HG02938 (cell line): ENCODE measurements at regions not wholly inside any gene's neighbourhood (a gene's known extent, or its start where the extent isn't known, plus 50 kb on each side); places are given as distances from the start of the nearest gene placed in this dataset.
"Not testable (repeated sequence)": the region's sequence is repeated elsewhere in the genome, so short reads cannot be mapped to it uniquely, and the experiment has no call there.

ENCODE experiments used
- ATAC-seq: cut with Tn5 transposase; IDR thresholded peaks from one replicate; pipeline ENCODE4 v1.9.1; 2021; ENCODE audit warnings: mild to moderate bottlenecking, moderate library complexity; ENCODE audit not compliant: unreplicated experiment

DNA sequence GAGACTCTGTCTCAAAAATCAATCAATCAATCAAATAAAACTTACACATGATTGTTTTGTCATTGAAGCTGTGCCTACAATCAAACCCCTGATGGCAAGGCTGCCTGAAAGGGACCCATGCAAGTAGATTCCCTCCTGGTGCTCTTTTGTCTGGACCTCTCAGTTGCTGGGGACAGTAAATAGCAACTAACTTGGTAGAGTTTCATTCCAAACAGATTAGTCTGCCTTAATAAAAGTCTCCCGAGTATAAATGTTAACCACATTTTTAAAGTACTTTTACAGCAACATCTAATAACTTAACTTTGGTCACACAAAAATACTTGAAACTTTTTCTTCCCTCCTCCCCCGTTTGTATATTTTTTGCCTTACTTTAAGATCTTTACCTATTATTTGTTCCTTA lies 105.5 kb downstream of the FEM1C start:
- ATAC-seq, result no peak

DNA sequence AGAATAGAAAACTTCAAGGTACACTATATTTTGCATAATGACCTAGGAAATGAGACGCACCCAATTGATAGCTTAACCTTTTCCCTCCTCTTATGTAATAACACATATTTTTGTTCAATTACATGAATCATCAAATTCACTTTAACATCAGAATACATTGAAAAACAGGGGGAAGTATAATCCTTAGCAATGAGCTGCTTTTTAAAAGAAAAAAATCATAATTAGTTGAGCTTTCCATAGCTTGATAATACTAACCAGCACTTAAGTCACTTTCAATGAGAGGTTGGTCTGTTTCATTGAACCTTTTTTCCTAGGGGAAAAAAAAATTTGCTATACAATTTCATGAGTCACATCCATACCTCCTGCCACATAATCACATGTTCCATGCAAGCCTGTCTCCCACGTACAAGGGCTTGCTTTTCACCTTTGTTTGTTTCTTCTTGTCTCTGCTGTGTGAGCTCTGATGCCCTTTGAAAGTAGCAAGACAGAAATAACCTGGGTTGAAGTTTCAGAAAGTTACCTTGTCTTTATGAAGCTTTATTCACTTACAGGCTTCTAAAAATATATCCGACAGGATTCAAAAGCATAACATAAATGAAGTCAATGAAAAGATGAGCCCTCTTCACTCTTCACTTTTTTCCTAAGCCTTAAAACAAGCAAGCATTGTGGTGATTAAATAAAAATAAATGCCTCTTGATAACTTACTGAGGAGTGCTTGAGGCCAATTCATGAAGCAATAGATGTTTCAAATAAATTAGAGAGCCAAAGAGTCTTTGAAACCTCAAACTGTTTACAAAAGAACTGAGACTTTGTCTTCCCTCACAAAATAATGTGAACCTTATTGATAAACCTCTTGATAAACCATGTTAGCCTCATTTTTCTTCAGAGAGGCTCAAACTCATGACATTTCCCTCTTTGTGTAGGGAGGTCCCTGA lies 108.5 kb downstream of the FEM1C start:
- ATAC-seq, result no peak

DNA sequence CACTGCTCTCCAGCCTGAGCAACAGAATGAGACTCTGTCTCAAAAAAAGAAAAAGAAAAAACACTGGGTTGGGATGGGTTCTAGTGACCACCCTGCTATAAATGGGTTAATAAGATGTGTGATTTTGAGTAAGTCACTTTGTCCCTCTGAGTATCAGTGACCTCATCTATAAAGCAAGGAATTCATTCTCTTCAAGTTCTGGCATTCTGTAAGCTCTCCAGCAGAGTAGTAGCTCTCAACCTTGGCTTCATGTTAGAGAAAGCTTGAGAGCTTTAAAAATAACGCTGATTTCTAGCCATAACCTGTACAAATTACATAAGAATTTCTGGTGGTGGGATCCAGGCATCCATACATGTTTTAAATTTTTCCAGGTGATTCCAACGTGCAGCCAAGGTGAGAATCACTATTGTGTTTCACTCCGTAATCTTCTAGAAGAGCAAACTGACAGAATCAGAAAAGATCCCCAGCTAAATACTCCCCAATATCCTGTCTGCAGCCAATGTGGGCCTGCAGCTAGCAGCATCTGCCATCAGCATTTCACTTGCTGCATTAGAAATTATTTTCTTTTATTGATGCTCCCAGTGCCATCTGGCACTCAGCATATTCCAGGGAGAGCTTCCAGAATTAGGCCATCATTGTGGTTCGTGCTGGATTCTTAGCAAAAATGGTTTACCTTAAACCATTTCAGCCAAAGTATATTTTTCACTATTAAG lies 109.4 kb downstream of the FEM1C start:
- ATAC-seq, result no peak

DNA sequence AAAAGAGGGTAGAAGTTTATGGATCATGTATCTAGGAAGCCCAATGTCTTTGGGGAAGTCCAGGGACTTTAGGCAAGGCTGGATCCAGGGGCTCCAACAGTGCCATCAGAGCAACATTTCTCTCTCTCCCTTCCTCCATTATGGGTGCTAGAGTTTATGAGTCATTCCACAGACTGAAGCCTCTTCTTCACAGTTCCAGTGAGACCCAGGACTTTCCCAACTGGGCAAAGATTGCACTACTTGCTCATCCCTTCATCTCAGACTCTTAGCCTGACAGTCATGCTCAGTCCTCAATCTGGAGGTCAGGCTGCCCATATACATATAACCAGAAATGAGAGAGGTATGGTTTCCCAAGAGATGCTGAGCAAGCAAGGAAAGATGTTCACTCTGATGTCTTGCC lies 110.7 kb downstream of the FEM1C start:
- ATAC-seq, result no peak

DNA sequence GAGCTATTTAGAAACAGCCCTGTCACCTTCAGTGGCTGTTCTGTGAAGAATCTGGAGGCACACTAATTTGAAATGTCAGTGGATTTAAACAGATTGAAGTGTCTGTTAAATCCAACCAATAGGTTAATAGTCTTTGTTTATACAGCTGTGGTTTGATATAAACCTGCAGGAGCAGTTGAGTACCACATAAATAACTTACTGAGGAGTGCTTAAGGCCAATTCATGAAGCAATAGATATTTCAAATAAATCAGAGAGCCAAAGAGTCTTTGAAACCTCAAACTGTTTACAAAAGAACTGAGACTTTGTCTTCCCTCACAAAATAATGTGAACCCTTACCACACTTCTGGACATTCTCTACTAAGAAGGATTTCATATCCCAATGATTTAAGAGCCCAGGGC lies 111.9 kb downstream of the FEM1C start:
- ATAC-seq, result no peak

DNA sequence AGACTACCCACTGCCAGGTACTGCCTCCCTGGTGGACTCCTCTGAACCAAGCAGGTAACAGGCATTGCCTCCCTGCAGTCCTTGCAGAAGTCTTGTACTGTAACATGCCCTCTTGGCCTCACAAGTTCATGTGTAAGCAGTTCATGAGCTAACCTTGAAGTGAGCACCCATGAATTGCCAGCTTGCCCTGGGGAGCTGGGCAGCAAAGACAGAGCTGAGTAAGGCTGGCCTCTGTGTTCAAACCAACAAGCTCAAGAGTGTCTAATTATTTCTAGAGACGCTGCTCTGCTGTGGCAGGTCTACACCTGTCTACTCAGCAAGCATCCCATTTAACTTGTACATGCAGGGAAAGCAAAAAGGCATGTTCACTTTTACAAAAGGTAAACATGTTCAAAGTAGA lies 113.5 kb downstream of the FEM1C start:
- no peak for ATAC-seq

DNA sequence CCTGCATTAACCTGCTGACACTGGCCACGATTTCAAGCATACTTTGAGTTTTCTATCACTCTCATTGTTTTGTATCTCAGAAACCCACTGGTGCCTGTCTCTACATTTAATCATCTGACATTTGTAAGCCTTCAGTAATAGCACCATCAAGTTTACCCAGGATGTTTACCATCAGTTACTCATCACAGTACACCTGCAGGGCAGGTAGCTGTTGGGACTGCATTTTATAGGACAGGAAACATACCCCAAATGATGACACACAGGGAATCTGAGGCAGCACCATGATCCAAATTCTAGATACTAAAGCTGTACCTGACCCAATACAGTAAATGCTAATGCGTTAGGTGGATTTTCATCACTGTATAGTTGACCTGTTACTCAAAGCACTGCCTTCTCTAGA lies 114.2 kb downstream of the FEM1C start:
- ATAC-seq, result no peak

DNA sequence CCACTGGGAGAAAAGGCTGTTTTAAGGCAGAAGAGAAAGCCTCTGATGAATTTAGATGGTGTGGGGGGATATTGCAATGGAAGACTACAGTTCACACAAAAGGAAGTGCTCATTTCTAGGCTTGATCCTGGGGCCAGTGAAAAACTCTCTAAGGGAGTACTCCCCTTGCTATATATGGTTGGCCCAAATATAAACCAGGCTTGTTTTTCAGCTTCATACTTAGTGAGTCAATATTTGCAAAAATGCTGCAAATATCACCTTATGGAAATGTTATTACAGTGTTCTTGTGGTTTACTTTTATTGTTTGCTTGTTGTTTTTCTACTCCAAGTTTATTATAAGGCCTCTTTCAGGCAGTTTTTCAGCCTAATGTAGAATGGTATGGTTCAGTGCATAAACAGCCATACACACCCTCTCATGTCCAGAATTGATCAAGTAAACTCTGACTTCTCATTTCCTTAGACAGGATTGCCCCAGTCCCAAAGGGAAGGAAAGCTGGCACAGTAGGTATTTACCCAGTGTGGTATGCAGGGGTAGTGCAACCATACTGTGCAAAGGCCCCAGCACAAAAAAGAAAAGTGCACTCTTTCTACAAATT lies 115.1 kb downstream of the FEM1C start:
- ATAC-seq, result no peak

DNA sequence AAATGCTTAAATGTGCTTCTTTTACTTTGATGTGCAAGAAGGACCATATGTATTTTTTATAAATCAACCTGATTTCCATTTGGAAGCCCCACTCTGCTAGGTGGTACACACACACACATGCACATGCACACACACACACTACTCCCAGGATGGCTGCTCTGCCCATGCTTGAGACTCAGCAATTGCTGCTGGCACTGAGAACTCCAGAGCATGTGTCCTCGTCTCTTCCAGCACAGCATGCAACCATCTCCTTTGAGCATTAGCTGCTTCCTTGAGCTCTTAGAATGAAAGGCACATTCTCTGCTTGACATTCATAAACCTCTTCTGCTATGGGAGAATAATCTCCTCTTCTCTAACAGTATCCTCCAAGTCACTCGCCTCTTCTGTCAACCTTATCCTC lies 115.9 kb downstream of the FEM1C start:
- ATAC-seq, result no peak

DNA sequence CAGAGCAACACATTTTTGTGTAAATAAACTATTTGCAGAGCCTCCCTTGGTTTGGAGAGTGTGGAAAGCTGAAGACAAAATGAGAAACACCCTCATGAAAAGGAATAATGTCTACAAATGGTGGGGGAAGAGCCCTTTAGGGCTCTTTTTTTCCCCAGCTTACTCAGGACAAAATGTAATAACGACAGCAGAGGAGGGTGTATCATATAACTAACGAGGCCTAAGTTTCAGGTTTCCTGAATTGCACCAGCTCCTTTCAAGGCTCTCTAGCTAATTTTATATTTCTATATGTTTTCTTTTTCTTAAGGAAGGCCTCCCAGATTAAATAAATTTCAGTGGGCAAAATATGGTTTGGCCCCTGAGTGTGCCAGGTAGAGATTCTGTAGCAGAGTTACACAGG lies 116.3 kb downstream of the FEM1C start:
- no peak for ATAC-seq

DNA sequence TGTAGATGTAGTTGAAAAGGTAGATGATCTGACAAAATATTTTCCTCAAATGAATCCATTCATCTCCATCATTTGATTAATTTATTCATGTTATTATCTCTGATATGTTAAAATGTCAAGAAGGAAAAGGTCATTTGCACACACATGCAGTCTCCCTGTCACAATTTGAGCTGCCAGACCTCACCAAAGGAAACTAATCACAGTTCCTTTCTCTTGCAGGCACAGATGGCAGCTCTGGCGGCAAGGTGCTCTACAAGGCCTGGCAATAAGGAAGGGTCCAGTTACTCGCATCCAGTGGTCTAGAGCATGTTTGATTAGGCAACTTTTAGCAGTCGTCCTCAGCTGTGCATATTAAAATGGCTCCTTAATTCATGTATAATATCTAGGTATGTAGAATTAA lies 120.1 kb downstream of the FEM1C start:
- ATAC-seq, result no peak

DNA sequence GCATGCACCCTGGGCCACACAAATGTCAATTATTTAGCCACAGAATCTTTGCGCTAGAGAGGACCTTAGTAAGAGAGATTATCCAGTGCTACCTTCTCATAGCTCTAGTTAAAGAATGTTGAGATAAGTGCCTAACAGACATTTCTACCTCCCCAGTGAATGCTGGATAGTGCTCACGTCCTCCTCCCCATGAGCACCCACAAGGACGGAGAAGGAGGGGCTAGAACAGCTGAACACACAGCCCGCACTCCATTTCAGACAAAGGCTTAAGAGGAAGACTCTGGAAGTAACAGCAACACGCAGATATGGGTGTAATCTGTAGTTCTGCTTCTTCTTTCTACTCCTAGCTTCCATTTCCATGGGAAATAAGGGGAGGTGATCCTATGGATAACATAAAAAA lies 120.5 kb downstream of the FEM1C start:
- no peak for ATAC-seq

DNA sequence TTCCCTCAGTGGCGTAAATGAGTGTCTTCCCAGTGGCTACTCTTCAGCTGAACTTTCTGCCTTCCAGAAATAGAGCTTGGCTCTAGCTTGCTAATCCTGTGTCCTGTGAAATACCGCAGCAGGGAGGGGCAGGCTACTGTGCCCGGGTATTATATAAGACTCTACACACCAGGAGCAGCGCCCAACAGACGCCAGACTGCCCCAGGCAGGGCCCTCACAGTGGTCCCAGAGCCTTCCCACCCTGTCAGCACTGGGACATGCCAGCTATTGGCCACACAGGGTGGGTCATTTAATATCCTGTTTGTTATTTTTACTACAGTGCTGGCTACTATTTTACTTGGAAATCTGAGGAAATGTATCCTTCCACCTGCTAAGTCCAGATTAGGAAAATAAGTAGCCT lies 121.0 kb downstream of the FEM1C start:
- ATAC-seq, result no peak

DNA sequence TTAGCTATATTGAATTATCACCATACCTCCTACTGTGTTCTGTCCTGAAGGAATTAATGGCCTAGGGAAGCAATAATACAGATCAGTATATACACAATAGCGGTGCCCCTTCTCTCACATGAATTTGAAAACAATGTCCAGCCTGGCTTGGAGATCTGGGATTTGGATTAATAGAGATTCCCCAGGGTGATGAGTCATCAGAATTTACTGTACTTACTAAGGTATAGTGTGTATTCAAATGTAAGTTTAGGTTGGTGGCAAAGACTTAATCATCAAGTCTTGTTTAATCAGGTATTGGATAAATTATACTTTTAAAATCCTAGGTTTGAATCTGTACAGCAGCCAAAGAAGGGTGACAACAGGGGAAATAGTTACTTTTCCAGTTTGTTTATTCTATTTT lies 121.5 kb downstream of the FEM1C start:
- ATAC-seq, result no peak

DNA sequence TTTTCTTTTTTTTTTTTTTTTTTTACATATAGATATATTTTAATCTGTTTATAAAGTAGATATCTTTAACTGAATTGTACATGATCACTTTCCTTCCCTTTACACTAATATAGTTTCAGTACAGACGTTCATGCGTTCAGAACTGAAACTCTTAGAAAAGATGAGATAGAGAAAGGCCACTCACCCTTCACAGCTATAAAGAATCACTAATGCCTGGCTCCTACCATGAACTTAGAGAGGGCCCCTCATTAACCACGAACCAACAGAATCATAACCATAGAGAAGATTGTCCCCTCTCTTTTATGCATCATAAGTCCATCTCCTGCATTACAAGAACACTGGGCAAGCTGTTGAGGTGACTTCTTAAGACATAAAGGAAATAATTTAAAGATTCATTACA lies 123.8 kb downstream of the FEM1C start:
- not testable (repeated sequence) for ATAC-seq

DNA sequence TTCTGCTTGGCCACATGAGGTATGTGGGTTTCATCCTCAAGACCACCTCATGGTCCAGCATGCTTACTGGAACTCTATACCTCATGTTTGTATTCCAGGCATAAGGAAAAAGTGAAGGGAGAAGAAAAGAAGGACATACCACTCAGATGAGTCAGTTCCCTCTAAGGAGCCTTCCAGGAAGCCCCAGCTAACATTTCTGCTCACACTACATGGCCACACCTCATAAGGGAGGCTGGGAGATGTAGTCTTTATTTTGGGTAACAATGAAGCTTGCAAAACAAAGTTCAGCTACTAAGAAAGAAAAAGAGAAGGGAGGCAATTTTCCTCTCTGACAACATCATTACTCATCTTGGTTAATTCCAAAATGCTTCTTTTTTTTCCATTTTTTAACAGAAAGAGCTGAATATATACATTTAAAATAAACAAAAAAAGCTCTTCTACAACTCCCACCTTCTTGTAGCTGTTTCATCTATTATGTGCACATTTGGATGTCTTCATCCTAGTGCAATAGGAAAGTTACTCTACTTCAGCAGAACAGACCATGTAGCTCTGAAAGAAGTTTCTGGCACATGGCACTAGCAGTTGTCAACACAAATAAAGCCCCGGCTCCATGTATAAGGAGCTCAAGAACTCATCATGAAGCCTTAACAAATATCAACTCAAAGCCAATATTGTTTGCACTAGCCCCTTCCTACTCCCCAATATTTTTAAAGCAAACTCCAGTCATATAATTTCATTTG lies 123.6 kb upstream of the CCDC112 start:
- ATAC-seq, result no peak

DNA sequence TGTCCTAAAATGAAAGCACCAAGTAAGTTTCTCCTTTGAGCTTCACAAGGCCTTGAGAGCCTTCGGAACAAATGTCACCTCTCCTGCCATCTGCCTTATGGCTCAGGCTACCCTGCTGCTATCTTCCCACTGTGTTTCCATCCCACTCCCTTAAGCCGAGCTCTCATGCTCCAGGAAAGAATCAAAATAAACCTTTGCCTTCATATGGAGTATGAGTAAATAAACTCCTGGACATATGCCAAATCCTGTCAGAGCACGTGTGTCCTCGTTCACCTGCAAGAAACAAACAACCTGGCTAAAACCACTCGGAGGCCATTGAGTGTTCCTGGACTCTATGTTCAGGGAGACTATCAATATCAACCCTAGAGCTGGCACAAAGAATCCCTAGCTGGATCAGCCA lies 122.3 kb upstream of the CCDC112 start:
- no peak for ATAC-seq

DNA sequence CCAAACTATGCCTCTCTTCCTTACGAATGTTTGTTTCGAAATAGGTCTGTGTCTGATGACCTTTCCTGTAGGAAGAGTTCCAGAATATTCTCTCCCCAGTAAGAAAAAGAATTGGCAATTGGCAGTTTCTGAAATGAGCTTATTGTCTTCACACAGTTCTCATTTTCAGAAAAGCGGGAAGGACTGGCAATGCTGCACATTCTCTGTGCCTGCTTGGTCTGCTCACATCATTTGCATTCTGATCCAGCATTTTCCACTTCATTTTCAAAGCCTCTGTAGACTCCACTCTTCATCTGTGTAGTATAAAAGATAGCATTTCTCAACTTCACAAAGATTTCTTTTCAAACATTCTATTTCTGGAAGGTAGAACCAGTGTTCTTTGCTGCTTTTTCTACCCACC lies 120.6 kb upstream of the CCDC112 start:
- no peak for ATAC-seq

DNA sequence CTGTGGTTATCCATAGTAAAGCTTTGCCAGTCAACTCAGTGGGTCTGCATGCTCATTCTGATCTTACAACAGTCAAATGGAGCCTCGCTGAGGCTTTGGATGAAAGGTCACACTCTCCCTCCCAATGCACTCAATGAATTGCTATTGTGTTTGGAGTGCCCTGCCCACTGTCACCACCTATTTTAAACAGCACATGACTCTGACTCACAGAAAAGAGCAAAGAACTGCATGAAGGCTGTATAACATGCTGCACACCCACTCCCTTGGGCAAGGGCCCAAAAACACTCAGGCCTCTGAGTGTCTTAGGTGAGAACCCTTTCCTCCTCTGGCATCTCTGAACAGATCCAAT lies 118.7 kb upstream of the CCDC112 start:
- ATAC-seq, result no peak

DNA sequence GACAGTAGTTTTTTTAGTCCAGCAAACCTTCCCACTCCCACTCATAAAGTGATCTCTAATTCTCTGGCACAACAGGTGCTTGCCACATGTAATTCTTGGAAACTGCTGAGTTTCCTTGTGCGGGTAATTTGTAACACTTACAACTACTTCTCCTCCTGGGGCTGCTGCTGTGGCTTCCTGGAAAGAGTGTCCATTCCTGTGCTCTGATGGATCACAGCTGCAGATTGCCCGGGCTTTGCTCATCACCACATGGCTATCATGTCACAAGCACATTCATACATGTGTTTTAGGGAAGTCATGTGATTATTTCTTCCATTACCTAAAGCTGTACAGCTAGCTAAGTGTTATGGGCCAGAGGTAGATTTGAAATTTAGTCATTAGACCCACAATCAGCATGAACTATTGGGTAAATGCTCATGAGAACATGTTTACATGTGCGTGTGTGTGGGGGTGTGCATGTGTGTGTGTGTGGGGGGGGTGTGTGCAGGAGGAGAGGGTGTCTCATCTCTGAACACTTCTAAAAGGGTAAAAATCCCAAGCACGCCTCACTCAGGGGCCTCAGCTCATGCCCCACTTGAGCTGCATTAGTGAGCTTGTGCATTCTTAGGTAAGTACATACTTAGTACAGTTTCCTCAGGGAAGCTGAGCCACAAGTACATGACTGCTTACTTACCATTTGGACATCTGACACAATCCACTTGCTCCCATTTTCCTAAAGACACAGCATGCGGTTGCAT lies 118.1 kb upstream of the CCDC112 start:
- ATAC-seq, result no peak

DNA sequence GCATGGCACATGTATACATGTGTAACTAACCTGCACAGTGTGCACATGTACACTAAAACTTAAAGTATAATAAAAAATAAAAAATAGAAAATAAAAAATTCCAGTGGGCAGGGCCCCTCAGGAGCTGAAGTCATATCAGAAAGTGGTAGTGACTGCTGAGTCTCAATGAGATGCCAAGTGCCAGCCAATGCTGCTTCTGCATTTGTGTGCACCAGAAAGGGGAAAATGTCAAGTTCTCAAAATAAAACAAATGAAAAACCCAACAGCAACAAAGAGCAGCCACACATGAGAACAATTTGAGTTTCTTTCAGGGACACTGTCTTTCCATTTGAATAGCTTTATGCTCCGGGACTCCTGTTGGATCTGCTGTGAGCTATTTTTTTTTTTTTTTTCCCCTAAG lies 117.2 kb upstream of the CCDC112 start:
- ATAC-seq, result no peak
